GM11168 (cell line): ENCODE measurements at regions not wholly inside any gene's neighbourhood (a gene's known extent, or its start where the extent isn't known, plus 50 kb on each side); places are given as distances from the start of the nearest gene placed in this dataset.

Source experiments
- in situ Hi-C: fragments of 300-500 bp; cut with MboI; formaldehyde crosslinking; loops from one replicate; pipeline ENCODE4 v1.12.0; 2022; ENCODE audit warnings: low sequenced_read_pairs; ENCODE audit not compliant: unreplicated experiment

GRCh38 chr14:53696217-53696965 is 260.2 kb downstream of the BMP4 start:
- in situ Hi-C loops, result no loop called here

DNA sequence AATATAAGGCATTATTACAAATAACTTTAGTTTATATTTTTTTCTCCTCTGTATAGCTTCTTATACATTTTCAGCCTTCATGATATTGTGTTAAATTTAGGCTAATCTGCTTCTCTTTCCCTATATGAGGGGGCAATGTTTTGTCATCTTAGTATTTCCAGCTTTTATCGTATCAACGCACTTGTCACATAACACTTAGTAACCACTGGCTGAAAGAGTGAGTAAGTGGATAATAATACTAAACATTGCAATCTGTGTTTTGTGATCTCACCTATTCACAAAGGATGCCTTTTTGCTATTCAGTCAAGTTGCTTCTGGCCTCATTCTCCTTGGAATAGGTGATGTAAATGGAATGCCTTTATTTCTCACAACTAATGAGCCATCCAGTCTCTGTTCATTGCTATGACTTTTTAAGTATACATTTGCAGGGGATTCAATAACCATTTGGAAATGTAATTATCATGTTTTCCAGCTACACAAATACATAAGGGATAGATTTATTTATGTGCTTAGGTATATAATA is 260.9 kb downstream of the BMP4 start:
- in situ Hi-C loops, result no loop called here

- in situ Hi-C loops, result no loop called here
Measured at GRCh38 chr14:53692885-53693284, 263.7 kb downstream of the BMP4 start.

- in situ Hi-C loops, result no loop called here
Measured at GRCh38 chr14:53692451-53692850, 264.2 kb downstream of the BMP4 start.

GRCh38 chr14:53683229-53683628 is 273.4 kb downstream of the BMP4 start:
- in situ Hi-C loops, result no loop called here

DNA sequence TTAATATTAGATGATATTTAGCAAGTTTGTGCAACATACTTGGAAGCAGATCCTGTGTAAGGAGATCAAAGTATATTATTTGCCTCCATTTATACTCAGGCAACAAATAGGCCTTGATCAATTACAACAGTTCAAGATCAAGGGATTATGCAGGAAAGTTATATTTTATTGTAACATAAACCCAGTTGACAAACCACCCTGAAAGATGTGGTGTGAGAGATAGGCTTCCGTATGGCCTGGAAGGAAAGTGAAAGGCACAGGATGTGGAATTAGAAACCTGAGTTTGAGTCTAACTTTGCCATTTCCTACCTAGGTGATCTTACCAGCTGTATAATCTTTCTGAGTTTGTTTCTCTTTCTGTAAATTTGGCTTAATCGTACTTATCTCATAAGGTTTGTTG is 284.1 kb downstream of the BMP4 start:
- in situ Hi-C loops, result no loop called here

DNA sequence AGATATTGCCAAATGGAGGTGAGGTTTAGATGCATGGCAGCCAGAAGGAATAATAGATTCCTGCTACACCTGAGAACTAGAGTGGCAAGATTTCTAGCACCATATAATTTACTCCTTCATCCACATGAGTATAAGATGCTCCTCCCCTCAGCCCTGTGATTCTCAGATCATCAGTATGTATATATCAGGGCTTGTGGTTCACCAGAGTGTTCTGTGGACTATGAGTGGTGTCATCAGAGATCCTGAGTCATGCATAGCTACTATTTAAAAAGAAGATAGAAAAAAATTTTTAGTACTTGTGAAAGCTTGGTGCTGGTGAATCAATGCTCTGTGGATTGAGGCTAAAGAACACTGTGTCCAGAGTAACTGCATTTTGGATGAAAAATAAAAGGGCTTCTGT is 285.9 kb downstream of the BMP4 start:
- in situ Hi-C loops, result no loop called here

DNA sequence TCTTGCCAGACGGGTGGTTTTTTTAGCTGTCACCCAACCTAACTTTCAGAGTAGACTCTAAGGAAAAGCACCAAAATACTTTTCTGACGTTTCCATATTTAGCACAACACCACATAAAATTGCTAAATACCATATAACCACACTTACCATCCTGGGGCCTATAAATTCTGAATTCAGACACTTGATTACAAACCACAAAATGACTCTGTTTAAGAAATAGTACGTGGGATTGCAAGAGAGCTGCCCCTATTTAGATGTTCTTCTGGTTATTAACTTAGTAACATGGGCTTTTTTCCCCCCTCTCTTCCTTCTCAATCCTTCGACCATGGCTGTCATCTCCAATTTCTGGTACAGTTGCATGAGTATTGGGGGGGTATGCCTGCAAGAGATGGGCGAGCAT is 287.7 kb downstream of the BMP4 start:
- in situ Hi-C loops, result no loop called here

DNA sequence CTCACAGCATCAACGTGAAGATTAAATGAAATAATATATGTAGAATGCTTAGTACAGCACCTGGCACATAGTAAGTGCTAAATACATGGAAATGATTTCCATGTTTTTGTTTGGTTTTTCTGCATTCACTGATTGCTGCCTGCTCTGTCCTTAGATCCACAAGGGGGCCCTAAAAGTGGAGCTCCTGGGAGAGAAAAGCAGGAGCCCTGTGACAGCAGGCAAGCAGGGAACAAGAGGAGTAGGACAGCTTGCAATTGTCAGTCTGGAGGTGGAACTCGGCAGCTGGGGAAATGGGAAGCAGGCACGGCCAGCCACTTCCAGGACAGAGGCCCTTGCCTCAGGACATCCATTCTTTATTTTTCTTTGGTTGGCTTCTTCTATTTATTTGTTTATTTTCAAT is 292.9 kb downstream of the BMP4 start:
- in situ Hi-C loops, result no loop called here

DNA sequence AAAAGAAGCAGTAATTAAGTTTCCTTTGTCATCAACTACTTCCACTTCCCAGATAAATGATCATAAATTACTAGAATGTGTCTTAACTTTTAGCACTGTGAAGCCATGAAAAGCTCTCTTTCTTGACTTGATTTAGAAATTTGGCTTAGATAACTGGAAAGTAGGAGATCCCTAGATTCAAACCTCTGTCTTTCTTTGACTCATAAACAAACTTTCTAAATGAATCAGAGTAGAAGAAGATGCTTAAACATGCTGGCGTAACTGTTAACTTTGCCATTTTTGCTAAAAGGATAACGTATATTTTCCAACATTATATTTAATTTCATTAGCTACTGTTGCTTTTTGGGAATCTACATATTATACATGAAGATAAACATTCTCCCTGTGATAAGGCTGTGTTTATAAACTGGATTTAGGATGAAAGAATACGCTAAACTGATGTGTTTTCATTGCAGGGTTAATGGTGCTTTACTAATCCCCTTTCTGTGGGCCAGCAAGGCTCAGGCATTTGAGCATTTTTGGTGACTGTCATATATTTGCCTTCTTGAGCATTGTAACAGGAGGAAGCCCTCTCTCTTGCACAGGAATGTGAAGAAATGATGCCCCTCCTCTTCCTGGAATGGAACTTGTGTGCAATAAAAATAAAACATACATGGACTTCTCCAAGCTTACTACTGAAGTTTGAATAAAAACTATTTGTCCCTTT is 301.4 kb downstream of the BMP4 start:
- in situ Hi-C loops, result no loop called here

GRCh38 chr14:53652068-53652467 is 304.6 kb downstream of the BMP4 start:
- in situ Hi-C loops, result no loop called here

DNA sequence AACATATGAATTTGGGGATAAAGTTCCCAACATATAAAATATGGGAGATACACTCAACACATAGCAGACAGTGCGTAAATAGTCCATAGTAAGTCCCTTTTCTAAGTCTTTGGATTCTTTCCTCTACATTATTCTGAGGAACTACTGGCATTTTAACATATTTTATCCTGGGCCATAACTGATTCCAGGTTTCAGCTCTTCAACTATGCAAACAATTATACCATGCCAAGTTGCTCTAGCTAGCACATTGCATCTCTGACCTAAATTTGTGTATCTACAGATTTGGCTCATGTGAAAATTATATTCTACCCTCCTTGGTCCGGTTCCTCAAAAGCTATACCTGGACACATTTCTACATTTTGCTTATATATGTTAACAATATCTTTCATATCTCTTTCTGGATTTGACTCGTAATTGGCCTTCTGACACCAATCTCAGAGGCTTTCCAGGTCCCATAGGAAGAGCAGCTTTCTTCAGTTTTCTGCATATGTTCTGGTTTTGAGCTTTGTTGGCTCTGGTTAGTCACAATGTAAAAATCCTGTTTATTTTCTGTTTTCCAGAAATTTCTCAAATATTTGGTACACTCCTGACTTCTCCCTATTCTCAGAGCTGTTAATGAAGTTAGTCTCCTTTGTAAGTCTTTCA is 305.4 kb downstream of the BMP4 start:
- in situ Hi-C loops, result no loop called here

GRCh38 chr14:53646925-53647324 is 309.7 kb downstream of the BMP4 start:
- in situ Hi-C loops, result no loop called here

GRCh38 chr14:53640695-53641094 is 315.9 kb downstream of the BMP4 start:
- in situ Hi-C loops, result no loop called here

- in situ Hi-C loops, result no loop called here
Measured at GRCh38 chr14:53638966-53639365, 317.7 kb downstream of the BMP4 start.

DNA sequence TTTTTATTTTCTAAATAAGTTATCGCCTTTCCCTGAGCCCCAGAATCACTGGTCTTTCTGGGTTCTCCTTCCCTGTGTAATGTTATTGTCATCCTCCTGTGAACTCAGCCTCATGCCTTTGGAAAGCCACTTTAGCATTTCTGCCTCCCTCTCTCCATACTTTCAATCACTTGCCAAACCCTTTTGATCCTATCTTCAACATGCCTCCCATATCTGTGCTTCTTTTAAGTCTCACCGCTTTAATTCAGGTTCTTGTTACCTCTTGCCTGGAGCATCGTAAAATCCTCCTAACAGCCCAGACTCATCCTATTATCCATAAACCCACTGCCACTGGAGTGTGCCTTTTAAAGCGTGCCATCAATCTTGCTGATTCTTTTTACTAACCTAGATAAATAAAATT is 321.8 kb downstream of the BMP4 start:
- in situ Hi-C loops, result no loop called here

GRCh38 chr14:53630336-53630735 is 326.3 kb downstream of the BMP4 start:
- in situ Hi-C loops, result no loop called here

GRCh38 chr14:53628732-53629430 is 327.7 kb downstream of the BMP4 start:
- in situ Hi-C loops, result no loop called here

GRCh38 chr14:53628261-53628660 is 328.4 kb downstream of the BMP4 start:
- in situ Hi-C loops, result no loop called here

DNA sequence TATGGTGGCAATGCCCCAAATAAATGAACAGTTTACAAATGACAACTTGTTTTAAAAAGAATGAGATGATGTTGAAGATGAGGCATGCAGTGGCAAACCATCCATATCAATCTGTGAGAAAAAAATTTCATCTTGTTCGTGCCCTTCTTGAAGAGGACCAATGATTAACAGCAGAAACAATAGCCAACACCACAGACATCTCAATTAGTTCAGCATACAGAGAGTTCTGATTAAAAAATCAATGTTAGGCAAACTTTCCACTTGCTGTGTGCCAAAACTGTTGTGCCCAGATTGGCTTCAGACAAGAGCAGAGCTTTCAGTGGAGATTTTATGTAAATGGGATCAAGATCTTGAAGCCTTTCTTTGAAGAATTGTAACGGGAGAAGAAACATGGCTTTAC is 329.9 kb downstream of the BMP4 start:
- in situ Hi-C loops, result no loop called here

GRCh38 chr14:53622447-53622846 is 334.2 kb downstream of the BMP4 start:
- in situ Hi-C loops, result no loop called here
